WTC11 (cell line): ENCODE measurements at regions not wholly inside any gene's neighbourhood (a gene's known extent, or its start where the extent isn't known, plus 50 kb on each side); places are given as distances from the start of the nearest gene placed in this dataset.
A peak's percentile ranks its signal among the peaks of the same experiment; 100 is the strongest.

ENCODE experiments used
- ATAC-seq: fragments of 200-7000 bp; cut with Tn5 transposase; 2 replicates; pipeline ENCODE4 v1.10.0; 2021; ENCODE audit warnings: mild to moderate bottlenecking, moderate library complexity
- CTCF ChIA-PET: fragments of 300-600 bp; sonication (Branson Sonifier 250); formaldehyde crosslinking; loops from one replicate; lab custom pipeline; 2021; ENCODE audit warnings: antibody characterized with exemption; lab: Charles Lee
- POLR2A ChIA-PET: fragments of 350-600 bp; sonication (Branson Sonifier 250); formaldehyde crosslinking; loops from one replicate; lab custom pipeline; 2021; ENCODE audit warnings: antibody characterized with exemption; lab: Charles Lee
- DNase-seq: peaks from one replicate; pipeline ENCODE4 v3.0.0; 2021; ENCODE audit warnings: low spot score
- H3K27ac Mint-ChIP-seq: 2 replicates; pipeline ENCODE4 v1.8.0; 2021; ENCODE audit warnings: mixed read lengths
- H3K27me3 Mint-ChIP-seq: 2 replicates; pipeline ENCODE4 v1.8.0; 2021; ENCODE audit warnings: low read depth, mild to moderate bottlenecking, moderate library complexity, mixed read lengths
- H3K36me3 Mint-ChIP-seq: 2 replicates; pipeline ENCODE4 v1.8.0; 2021; ENCODE audit warnings: mixed read lengths
- H3K4me1 Mint-ChIP-seq: 2 replicates; pipeline ENCODE4 v1.8.0; 2022; ENCODE audit warnings: mixed read lengths
- H3K4me3 Mint-ChIP-seq: 2 replicates; pipeline ENCODE4 v1.8.0; 2021; ENCODE audit warnings: mild to moderate bottlenecking, moderate library complexity, mixed read lengths
- H3K9me3 Mint-ChIP-seq: 2 replicates; pipeline ENCODE4 v1.8.0; 2021; ENCODE audit warnings: mixed read lengths
- ATF1 ChIP-seq: sonication (generic); formaldehyde crosslinking; IDR thresholded peaks from 2 replicates; pipeline ENCODE4 v1.8.1; 2023; ENCODE audit warnings: mild to moderate bottlenecking, moderate library complexity, missing genetic modification reagents
- CBFB ChIP-seq: sonication (generic); formaldehyde crosslinking; IDR thresholded peaks from 2 replicates; pipeline ENCODE4 v1.8.1; 2022; ENCODE audit warnings: mild to moderate bottlenecking, low read depth, missing genetic modification reagents
- ESRRA ChIP-seq: sonication (generic); formaldehyde crosslinking; IDR thresholded peaks from 2 replicates; pipeline ENCODE4 v1.8.1; 2022; ENCODE audit warnings: mild to moderate bottlenecking, missing genetic modification reagents, borderline replicate concordance
- ETV6 ChIP-seq: sonication (generic); formaldehyde crosslinking; IDR thresholded peaks from 2 replicates; pipeline ENCODE4 v1.8.1; 2022; ENCODE audit warnings: mild to moderate bottlenecking, missing genetic modification reagents
- IRF1 ChIP-seq: sonication (generic); formaldehyde crosslinking; IDR thresholded peaks from 2 replicates; pipeline ENCODE4 v1.8.0; 2023; ENCODE audit warnings: missing genetic modification reagents
- NFE2L1 ChIP-seq: sonication (generic); formaldehyde crosslinking; IDR thresholded peaks from 2 replicates; pipeline ENCODE4 v1.8.1; 2023; ENCODE audit warnings: missing genetic modification reagents
- NFYB ChIP-seq: sonication (generic); formaldehyde crosslinking; conservative IDR thresholded peaks from 2 replicates; pipeline ENCODE4 v1.8.0; 2022; ENCODE audit warnings: low read depth, missing genetic modification reagents
- NR2C2 ChIP-seq: sonication (generic); formaldehyde crosslinking; IDR thresholded peaks from 2 replicates; pipeline ENCODE4 v1.8.0; 2022; ENCODE audit warnings: mild to moderate bottlenecking, missing genetic modification reagents
- RORB ChIP-seq: fragments of 250-450 bp; sonication (Bioruptor Pico); IDR thresholded peaks from 2 replicates; pipeline ENCODE4 v1.9.0; 2021; ENCODE audit warnings: mild to moderate bottlenecking
- STAT6 ChIP-seq: sonication (generic); formaldehyde crosslinking; conservative IDR thresholded peaks from 2 replicates; pipeline ENCODE4 v1.8.1; 2023; ENCODE audit warnings: mild to moderate bottlenecking, low read depth, missing genetic modification reagents, moderate library complexity
- TEAD1 ChIP-seq: sonication (generic); formaldehyde crosslinking; IDR thresholded peaks from 2 replicates; pipeline ENCODE4 v1.8.0; 2022; ENCODE audit warnings: mild to moderate bottlenecking, missing genetic modification reagents
- TP53 ChIP-seq: sonication (generic); formaldehyde crosslinking; IDR thresholded peaks from 2 replicates; pipeline ENCODE4 v1.8.1; 2023; ENCODE audit warnings: mild to moderate bottlenecking, missing genetic modification reagents
- ZBTB43 ChIP-seq: sonication (generic); formaldehyde crosslinking; IDR thresholded peaks from 2 replicates; pipeline ENCODE4 v1.8.1; 2023; ENCODE audit warnings: mild to moderate bottlenecking, missing genetic modification reagents
- ZNF138 ChIP-seq: sonication (generic); formaldehyde crosslinking; conservative IDR thresholded peaks from 2 replicates; pipeline ENCODE4 v1.8.1; 2022; ENCODE audit warnings: mild to moderate bottlenecking, moderate library complexity, missing genetic modification reagents
- ZNF671 ChIP-seq: fragments of 250-450 bp; sonication (Bioruptor Pico); IDR thresholded peaks from 2 replicates; pipeline ENCODE4 v1.8.0; 2021; ENCODE audit warnings: mild to moderate bottlenecking
- TF ChIP-seq, protein P1 (sequence below): sonication (generic); formaldehyde crosslinking; IDR thresholded peaks from 2 replicates; pipeline ENCODE4 v1.8.0; 2022; ENCODE audit warnings: missing genetic modification reagents
- TF ChIP-seq, protein P2 (sequence below): sonication (generic); formaldehyde crosslinking; IDR thresholded peaks from 2 replicates; pipeline ENCODE4 v1.8.0; 2022; ENCODE audit warnings: mild to moderate bottlenecking, missing genetic modification reagents
- TF ChIP-seq, protein P3 (sequence below): sonication (generic); formaldehyde crosslinking; IDR thresholded peaks from 2 replicates; pipeline ENCODE4 v1.8.1; 2022; ENCODE audit warnings: mild to moderate bottlenecking, moderate library complexity, missing genetic modification reagents
- TF ChIP-seq, protein P4 (sequence below): fragments of 250-450 bp; sonication (Bioruptor Pico); IDR thresholded peaks from 2 replicates; pipeline ENCODE4 v1.9.0; 2021; ENCODE audit warnings: mild to moderate bottlenecking
- TF ChIP-seq, protein P5 (sequence below): sonication (generic); formaldehyde crosslinking; IDR thresholded peaks from 2 replicates; pipeline ENCODE4 v1.8.0; 2022; ENCODE audit warnings: mild to moderate bottlenecking, missing genetic modification reagents

DNA sequence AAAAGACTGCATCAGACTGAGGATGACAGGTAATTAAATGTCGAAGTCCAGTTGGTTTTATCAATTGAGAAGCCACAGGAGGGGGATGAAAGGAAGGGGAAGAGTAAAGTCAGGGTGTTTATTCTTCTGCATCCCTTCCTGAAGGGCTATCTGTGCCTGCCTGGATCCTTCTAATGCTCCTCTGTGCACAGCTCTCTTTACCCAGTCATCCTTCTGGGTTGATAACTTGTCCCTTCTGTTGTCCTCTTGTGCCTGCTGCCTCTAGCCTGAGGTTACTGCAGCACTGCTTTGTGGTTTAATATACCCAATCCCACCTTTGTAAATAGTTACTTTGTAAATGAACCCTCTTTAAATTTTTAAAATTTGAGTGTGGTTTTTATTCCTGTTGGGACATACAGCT, 1127.3 kb downstream of the EPHA7 start:
- peaks cover 4% of the 10 kb centered on the region; the same call in 1 of the 2 replicates for H3K4me1 Mint-ChIP-seq
- DNase-seq (no peak), ATAC-seq (peak; percentile 65; the same call in 1 of the 2 replicates)
- no peaks in the 10 kb centered on the region for H3K27me3 Mint-ChIP-seq
- H3K27ac Mint-ChIP-seq = no peak overlapping the region
- peaks cover 6% of the 10 kb centered on the region for H3K9me3 Mint-ChIP-seq
- TF ChIP-seq TEAD1 (no peak), ETV6 (CRISPR knock-in tag) (no peak), ESRRA (CRISPR knock-in tag) (no peak), ZNF671 (no peak), RORB (CRISPR knock-in tag) (no peak), ZNF138 (CRISPR knock-in tag) (no peak), CBFB (no peak), IRF1 (CRISPR knock-in tag) (no peak), NR2C2 (no peak), STAT6 (CRISPR knock-in tag) (no peak), ZBTB43 (CRISPR knock-in tag) (no peak), NFYB (CRISPR knock-in tag) (no peak), ATF1 (CRISPR knock-in tag) (no peak), NFE2L1 (no peak), TP53 (no peak)
- TF ChIP-seq, protein P1, sequence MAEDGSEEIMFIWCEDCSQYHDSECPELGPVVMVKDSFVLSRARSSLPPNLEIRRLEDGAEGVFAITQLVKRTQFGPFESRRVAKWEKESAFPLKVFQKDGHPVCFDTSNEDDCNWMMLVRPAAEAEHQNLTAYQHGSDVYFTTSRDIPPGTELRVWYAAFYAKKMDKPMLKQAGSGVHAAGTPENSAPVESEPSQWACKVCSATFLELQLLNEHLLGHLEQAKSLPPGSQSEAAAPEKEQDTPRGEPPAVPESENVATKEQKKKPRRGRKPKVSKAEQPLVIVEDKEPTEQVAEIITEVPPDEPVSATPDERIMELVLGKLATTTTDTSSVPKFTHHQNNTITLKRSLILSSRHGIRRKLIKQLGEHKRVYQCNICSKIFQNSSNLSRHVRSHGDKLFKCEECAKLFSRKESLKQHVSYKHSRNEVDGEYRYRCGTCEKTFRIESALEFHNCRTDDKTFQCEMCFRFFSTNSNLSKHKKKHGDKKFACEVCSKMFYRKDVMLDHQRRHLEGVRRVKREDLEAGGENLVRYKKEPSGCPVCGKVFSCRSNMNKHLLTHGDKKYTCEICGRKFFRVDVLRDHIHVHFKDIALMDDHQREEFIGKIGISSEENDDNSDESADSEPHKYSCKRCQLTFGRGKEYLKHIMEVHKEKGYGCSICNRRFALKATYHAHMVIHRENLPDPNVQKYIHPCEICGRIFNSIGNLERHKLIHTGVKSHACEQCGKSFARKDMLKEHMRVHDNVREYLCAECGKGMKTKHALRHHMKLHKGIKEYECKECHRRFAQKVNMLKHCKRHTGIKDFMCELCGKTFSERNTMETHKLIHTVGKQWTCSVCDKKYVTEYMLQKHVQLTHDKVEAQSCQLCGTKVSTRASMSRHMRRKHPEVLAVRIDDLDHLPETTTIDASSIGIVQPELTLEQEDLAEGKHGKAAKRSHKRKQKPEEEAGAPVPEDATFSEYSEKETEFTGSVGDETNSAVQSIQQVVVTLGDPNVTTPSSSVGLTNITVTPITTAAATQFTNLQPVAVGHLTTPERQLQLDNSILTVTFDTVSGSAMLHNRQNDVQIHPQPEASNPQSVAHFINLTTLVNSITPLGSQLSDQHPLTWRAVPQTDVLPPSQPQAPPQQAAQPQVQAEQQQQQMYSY (CRISPR knock-in tag) = no peak
- TF ChIP-seq, protein P2, sequence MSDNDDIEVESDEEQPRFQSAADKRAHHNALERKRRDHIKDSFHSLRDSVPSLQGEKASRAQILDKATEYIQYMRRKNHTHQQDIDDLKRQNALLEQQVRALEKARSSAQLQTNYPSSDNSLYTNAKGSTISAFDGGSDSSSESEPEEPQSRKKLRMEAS (CRISPR knock-in tag) = no peak
- TF ChIP-seq, protein P3, sequence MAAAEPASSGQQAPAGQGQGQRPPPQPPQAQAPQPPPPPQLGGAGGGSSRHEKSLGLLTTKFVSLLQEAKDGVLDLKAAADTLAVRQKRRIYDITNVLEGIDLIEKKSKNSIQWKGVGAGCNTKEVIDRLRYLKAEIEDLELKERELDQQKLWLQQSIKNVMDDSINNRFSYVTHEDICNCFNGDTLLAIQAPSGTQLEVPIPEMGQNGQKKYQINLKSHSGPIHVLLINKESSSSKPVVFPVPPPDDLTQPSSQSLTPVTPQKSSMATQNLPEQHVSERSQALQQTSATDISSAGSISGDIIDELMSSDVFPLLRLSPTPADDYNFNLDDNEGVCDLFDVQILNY = no peak
- TF ChIP-seq, protein P4, sequence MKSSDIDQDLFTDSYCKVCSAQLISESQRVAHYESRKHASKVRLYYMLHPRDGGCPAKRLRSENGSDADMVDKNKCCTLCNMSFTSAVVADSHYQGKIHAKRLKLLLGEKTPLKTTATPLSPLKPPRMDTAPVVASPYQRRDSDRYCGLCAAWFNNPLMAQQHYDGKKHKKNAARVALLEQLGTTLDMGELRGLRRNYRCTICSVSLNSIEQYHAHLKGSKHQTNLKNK = no peak
- TF ChIP-seq, protein P5, sequence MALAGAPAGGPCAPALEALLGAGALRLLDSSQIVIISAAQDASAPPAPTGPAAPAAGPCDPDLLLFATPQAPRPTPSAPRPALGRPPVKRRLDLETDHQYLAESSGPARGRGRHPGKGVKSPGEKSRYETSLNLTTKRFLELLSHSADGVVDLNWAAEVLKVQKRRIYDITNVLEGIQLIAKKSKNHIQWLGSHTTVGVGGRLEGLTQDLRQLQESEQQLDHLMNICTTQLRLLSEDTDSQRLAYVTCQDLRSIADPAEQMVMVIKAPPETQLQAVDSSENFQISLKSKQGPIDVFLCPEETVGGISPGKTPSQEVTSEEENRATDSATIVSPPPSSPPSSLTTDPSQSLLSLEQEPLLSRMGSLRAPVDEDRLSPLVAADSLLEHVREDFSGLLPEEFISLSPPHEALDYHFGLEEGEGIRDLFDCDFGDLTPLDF (CRISPR knock-in tag) = no peak
- ChIA-PET CTCF (no interaction called here), POLR2A (no interaction called here)
- no peaks in the 10 kb centered on the region for H3K36me3 Mint-ChIP-seq
- H3K4me3 Mint-ChIP-seq = no peak overlapping the region
